H1 (cell line): ENCODE measurements at regions not wholly inside any gene's neighbourhood (a gene's known extent, or its start where the extent isn't known, plus 50 kb on each side); places are given as distances from the start of the nearest gene placed in this dataset.

Source experiments
- CEBPB ChIP-seq: IDR thresholded peaks from 2 replicates; pipeline ENCODE4 v1.6.1; 2012; ENCODE audit warnings: low read depth, low read length
- CTCF ChIP-seq, 3 experiments: IDR thresholded peaks; 1 replicate in 2 of 3; 2 replicates in 1 of 3; pipeline versions ENCODE4 v1.5.1 to v1.6.1; 2011; ENCODE audit warnings: low read length in 3 of 3, mild to moderate bottlenecking in 3 of 3, inconsistent platforms in 2 of 3, low read depth in 1 of 3, moderate library complexity in 1 of 3; ENCODE audit not compliant: insufficient read depth in 1 of 3; ENCODE audit errors: control extremely low read depth in 1 of 3

GRCh38 chr6:43963203-43963602 is 164.0 kb downstream of the MRPL14 start:
- TF ChIP-seq CEBPB (no peak), CTCF (IDR thresholded peaks at IDR 0.05; ENCODE audit: control extremely low read depth in 1 of 3, insufficient read depth in 1 of 3, low read depth in 1 of 3, low read length in 3 of 3) (no peak)
